SK-N-SH (cell line): ENCODE measurements at regions not wholly inside any gene's neighbourhood (a gene's known extent, or its start where the extent isn't known, plus 50 kb on each side); places are given as distances from the start of the nearest gene placed in this dataset.

ENCODE experiments used
- CHD2 ChIP-seq: fragments of 150-350 bp; IDR thresholded peaks from 2 replicates; pipeline ENCODE4 v1.6.1; 2018; ENCODE audit warnings: low read length; ENCODE audit not compliant: partially characterized antibody
- CTCF ChIP-seq: fragments of 200-600 bp; sonication (generic); IDR thresholded peaks from 2 replicates; pipeline ENCODE4 v1.6.1; 2017; ENCODE audit warnings: antibody characterized with exemption, mild to moderate bottlenecking, moderate library complexity
- EP300 ChIP-seq, 2 experiments: IDR thresholded peaks; 2 replicates each; pipeline versions ENCODE4 v1.4.0 to v1.6.1; 2012; ENCODE audit warnings: borderline replicate concordance in 1 of 2, low read depth in 1 of 2, low read length in 1 of 2
- FOXJ3 ChIP-seq: sonication (generic); formaldehyde crosslinking; IDR thresholded peaks from 2 replicates; pipeline ENCODE4 v1.5.1; 2020; ENCODE audit warnings: mild to moderate bottlenecking, missing genetic modification reagents
- MAX ChIP-seq: IDR thresholded peaks from 2 replicates; pipeline ENCODE4 v1.4.0; 2012; ENCODE audit warnings: low read depth
- NRF1 ChIP-seq: IDR thresholded peaks from 2 replicates; pipeline ENCODE4 v1.6.1; 2012; ENCODE audit warnings: low read depth, mild to moderate bottlenecking, low read length
- POLR2AphosphoS5 ChIP-seq: IDR thresholded peaks from 2 replicates; pipeline ENCODE4 v1.6.1; 2012; ENCODE audit warnings: low read depth, low read length
- RAD21 ChIP-seq: IDR thresholded peaks from 2 replicates; pipeline ENCODE4 v1.6.1; 2012; ENCODE audit warnings: mild to moderate bottlenecking, low read length
- RFX5 ChIP-seq: IDR thresholded peaks from 2 replicates; pipeline ENCODE4 v1.6.1; 2012; ENCODE audit warnings: mild to moderate bottlenecking, improper control_type of control experiment, low read length
- USF2 ChIP-seq: fragments of 150-350 bp; IDR thresholded peaks from 2 replicates; pipeline ENCODE4 v1.6.1; 2017; ENCODE audit warnings: antibody characterized with exemption, low read length, low read depth, borderline replicate concordance
- YY1 ChIP-seq: IDR thresholded peaks from 2 replicates; pipeline ENCODE4 v1.4.0; 2012; ENCODE audit warnings: low read depth, mild to moderate bottlenecking

GRCh38 chr10:10967029-10967428 lies 50.6 kb upstream of the CELF2 start:
- TF ChIP-seq EP300 (IDR thresholded peaks at IDR 0.05; ENCODE audit: borderline replicate concordance in 1 of 2, low read depth in 1 of 2, low read length in 1 of 2) (no peak), USF2 (no peak), FOXJ3 (no peak), RFX5 (no peak), NRF1 (no peak), CTCF (no peak), YY1 (no peak), POLR2AphosphoS5 (no peak), RAD21 (no peak), MAX (no peak), CHD2 (no peak)
